GM23338 (cell line): ENCODE measurements at regions not wholly inside any gene's neighbourhood (a gene's known extent, or its start where the extent isn't known, plus 50 kb on each side); places are given as distances from the start of the nearest gene placed in this dataset.

ENCODE experiments used
- ATAC-seq: fragments of 200-7000 bp; cut with Tn5 transposase; 3 replicates; pipeline ENCODE4 v1.9.1; 2020
- DNase-seq: peaks from one replicate; pipeline ENCODE4 v3.0.0-alpha.2; 2015; ENCODE audit warnings: low spot score
- H2AFZ ChIP-seq: fragments of 200-600 bp; sonication (generic); 2 replicates; pipeline ENCODE4 v1.8.0; 2016; ENCODE audit warnings: antibody characterized with exemption, mild to moderate bottlenecking, moderate library complexity
- H3F3A ChIP-seq: fragments of 200-600 bp; sonication (generic); replicated peaks from 2 replicates; pipeline ENCODE4 v1.8.0; 2017; ENCODE audit warnings: antibody characterized with exemption, mixed run types, low read depth
- H3K27ac ChIP-seq: fragments of 200-600 bp; sonication (generic); 2 replicates; pipeline ENCODE4 v1.6.1; 2016; ENCODE audit warnings: low read depth
- H3K27me3 ChIP-seq: fragments of 200-600 bp; sonication (generic); 2 replicates; pipeline ENCODE4 v1.8.0; 2016; ENCODE audit warnings: mild to moderate bottlenecking, mixed run types, moderate library complexity; ENCODE audit not compliant: insufficient read depth
- H3K36me3 ChIP-seq: fragments of 200-600 bp; sonication (generic); 2 replicates; pipeline ENCODE4 v1.8.0; 2016; ENCODE audit warnings: mild to moderate bottlenecking; ENCODE audit not compliant: insufficient read depth
- H3K4me1 ChIP-seq: fragments of 200-600 bp; sonication (generic); 2 replicates; pipeline ENCODE4 v1.8.0; 2016; ENCODE audit warnings: mild to moderate bottlenecking, moderate library complexity; ENCODE audit not compliant: insufficient read depth
- H3K4me2 ChIP-seq: fragments of 200-600 bp; sonication (generic); 2 replicates; pipeline ENCODE4 v1.7.1; 2017; ENCODE audit warnings: mixed run types
- H3K4me3 ChIP-seq: fragments of 200-600 bp; sonication (generic); 2 replicates; pipeline ENCODE4 v1.6.1; 2016; ENCODE audit warnings: mixed run types
- H3K79me2 ChIP-seq: fragments of 200-600 bp; sonication (generic); replicated peaks from 2 replicates; pipeline ENCODE4 v1.8.0; 2017; ENCODE audit warnings: mild to moderate bottlenecking; ENCODE audit not compliant: insufficient read depth
- H3K9me2 ChIP-seq: fragments of 200-600 bp; sonication (generic); 2 replicates; pipeline ENCODE4 v1.8.0; 2017; ENCODE audit not compliant: insufficient read depth
- H4K20me1 ChIP-seq: fragments of 200-600 bp; sonication (generic); replicated peaks from 2 replicates; pipeline ENCODE4 v1.8.0; 2017; ENCODE audit warnings: mild to moderate bottlenecking; ENCODE audit not compliant: insufficient read depth
- H3K27ac Mint-ChIP-seq: 2 replicates; pipeline ENCODE4 v1.8.0; 2020; ENCODE audit warnings: inconsistent platforms, mild to moderate bottlenecking, moderate library complexity, mixed read lengths
- H3K27me3 Mint-ChIP-seq: 3 replicates; pipeline ENCODE4 v1.8.0; 2022; ENCODE audit warnings: low read depth, mild to moderate bottlenecking, moderate library complexity, mixed read lengths, inconsistent platforms; ENCODE audit not compliant: insufficient read depth, poor library complexity
- H3K36me3 Mint-ChIP-seq: 3 replicates; pipeline ENCODE4 v1.8.0; 2021; ENCODE audit warnings: low read depth, mild to moderate bottlenecking, inconsistent platforms, moderate library complexity, mixed read lengths
- H3K4me1 Mint-ChIP-seq: 3 replicates; pipeline ENCODE4 v1.8.0; 2020; ENCODE audit warnings: mild to moderate bottlenecking, inconsistent platforms, mixed read lengths
- H3K4me3 Mint-ChIP-seq: 3 replicates; pipeline ENCODE4 v1.8.0; 2021; ENCODE audit warnings: moderate library complexity, mild to moderate bottlenecking, inconsistent platforms, mixed read lengths
- H3K9me3 Mint-ChIP-seq: 3 replicates; pipeline ENCODE4 v1.8.0; 2020; ENCODE audit warnings: moderate library complexity, mild to moderate bottlenecking, inconsistent platforms, mixed read lengths
- CREB1 ChIP-seq: fragments of 250-450 bp; sonication (Bioruptor Pico); IDR thresholded peaks from 2 replicates; pipeline ENCODE4 v1.5.0; 2020; ENCODE audit warnings: low read depth, mild to moderate bottlenecking, moderate library complexity
- CTCF ChIP-seq, 2 experiments: fragments of 200-600 bp in 1 of 2; sonication (generic) in 1 of 2; conservative IDR thresholded peaks; 2 replicates each; pipeline versions ENCODE4 v1.5.1 to v1.6.1; 2016 to 2017; ENCODE audit warnings: antibody characterized with exemption in 2 of 2, low read depth in 2 of 2, mild to moderate bottlenecking in 2 of 2, moderate library complexity in 1 of 2
- ETS1 ChIP-seq: IDR thresholded peaks from 2 replicates; pipeline ENCODE4 v1.6.1; 2016; ENCODE audit warnings: antibody characterized with exemption
- EZH2 ChIP-seq: fragments of 200-600 bp; sonication (generic); IDR thresholded peaks from one replicate; pipeline ENCODE4 v1.8.0; 2017; ENCODE audit warnings: antibody characterized with exemption, mild to moderate bottlenecking, low read depth; ENCODE audit not compliant: unreplicated experiment
- EZH2phosphoT487 ChIP-seq: fragments of 200-600 bp; sonication (generic); IDR thresholded peaks from one replicate; pipeline ENCODE4 v1.8.1; 2018; ENCODE audit warnings: antibody characterized with exemption; ENCODE audit not compliant: unreplicated experiment
- JUNB ChIP-seq: IDR thresholded peaks from one replicate; pipeline ENCODE4 v1.6.1; 2016; ENCODE audit warnings: antibody characterized with exemption; ENCODE audit not compliant: unreplicated experiment
- NANOG ChIP-seq: IDR thresholded peaks from 2 replicates; pipeline ENCODE4 v1.6.1; 2016; ENCODE audit warnings: antibody characterized with exemption, borderline replicate concordance
- POLR2AphosphoS5 ChIP-seq: IDR thresholded peaks from 2 replicates; pipeline ENCODE4 v1.6.1; 2016; ENCODE audit warnings: antibody characterized with exemption, low read depth
- REST ChIP-seq: IDR thresholded peaks from one replicate; pipeline ENCODE4 v1.6.1; 2018; ENCODE audit warnings: antibody characterized with exemption; ENCODE audit not compliant: unreplicated experiment
- STAT1 ChIP-seq: IDR thresholded peaks from one replicate; pipeline ENCODE4 v1.6.1; 2016; ENCODE audit warnings: antibody characterized with exemption; ENCODE audit not compliant: unreplicated experiment
- ZNF114 ChIP-seq: fragments of 250-450 bp; sonication (Bioruptor Pico); IDR thresholded peaks from 2 replicates; pipeline ENCODE4 v1.5.0; 2020; ENCODE audit warnings: mild to moderate bottlenecking, moderate library complexity
- ZNF331 ChIP-seq: fragments of 250-450 bp; sonication (Bioruptor Pico); IDR thresholded peaks from 2 replicates; pipeline ENCODE4 v1.5.0; 2020; ENCODE audit warnings: low read depth, mild to moderate bottlenecking, moderate library complexity
- ZNF462 ChIP-seq: fragments of 250-450 bp; sonication (Bioruptor Pico); IDR thresholded peaks from 2 replicates; pipeline ENCODE4 v1.5.0; 2020; ENCODE audit warnings: mild to moderate bottlenecking, moderate library complexity

- ATAC-seq (no peak), DNase-seq (no peak)
- no peak overlapping the region for H3K27ac ChIP-seq
- H3K4me1 ChIP-seq = peaks cover 6% of the 10 kb centered on the region
- H3F3A ChIP-seq = no peaks in the 10 kb centered on the region
- H3K9me2 ChIP-seq = 0 out of 2 replicates have a peak, but pooled peaks cover 3% of the 10 kb centered on the region
- H3K4me2 ChIP-seq = no peak overlapping the region
- H4K20me1 ChIP-seq = no peaks in the 10 kb centered on the region
- Mint-ChIP-seq H3K9me3 (no peaks in the 10 kb centered on the region; the same call in 2 of the 3 replicates), H3K27ac (no peak overlapping the region), H3K27me3 (peaks cover 9% of the 10 kb centered on the region), H3K4me1 (peaks cover 10% of the 10 kb centered on the region; the same call in 2 of the 3 replicates), H3K4me3 (no peak overlapping the region), H3K36me3 (no peaks in the 10 kb centered on the region)
- H3K27me3 ChIP-seq = no peaks in the 10 kb centered on the region
- TF ChIP-seq CREB1 (CRISPR knock-in tag) = no peak
- no peak for TF ChIP-seq ZNF462 (CRISPR knock-in tag)
- TF ChIP-seq ETS1 = no peak
- no peak for TF ChIP-seq REST
- no peak for TF ChIP-seq JUNB
- no peak for TF ChIP-seq ZNF331 (CRISPR knock-in tag)
- no peak for TF ChIP-seq POLR2AphosphoS5
- no peak for TF ChIP-seq EZH2
- TF ChIP-seq CTCF (conservative IDR thresholded peaks at IDR 0.05; ENCODE audit: low read depth in 2 of 2) = no peak
- no peak for TF ChIP-seq EZH2phosphoT487
- TF ChIP-seq STAT1 = no peak
- no peak for TF ChIP-seq NANOG
- no peak for TF ChIP-seq ZNF114 (CRISPR knock-in tag)
- no peak overlapping the region for H3K4me3 ChIP-seq
- H2AFZ ChIP-seq = no peak overlapping the region
- H3K36me3 ChIP-seq = no peaks in the 10 kb centered on the region
- H3K79me2 ChIP-seq = no peaks in the 10 kb centered on the region
Observed at GRCh38 chr16:14357328-14357727, 272.7 kb downstream of the PARN start.
